ENCODE measurements at regions not wholly inside any gene's neighbourhood (a gene's known extent, or its start where the extent isn't known, plus 50 kb on each side); places are given as distances from the start of the nearest gene placed in this dataset.
"Not testable (repeated sequence)": the region's sequence is repeated elsewhere in the genome, so short reads cannot be mapped to it uniquely, and the experiment has no call there.

DNA sequence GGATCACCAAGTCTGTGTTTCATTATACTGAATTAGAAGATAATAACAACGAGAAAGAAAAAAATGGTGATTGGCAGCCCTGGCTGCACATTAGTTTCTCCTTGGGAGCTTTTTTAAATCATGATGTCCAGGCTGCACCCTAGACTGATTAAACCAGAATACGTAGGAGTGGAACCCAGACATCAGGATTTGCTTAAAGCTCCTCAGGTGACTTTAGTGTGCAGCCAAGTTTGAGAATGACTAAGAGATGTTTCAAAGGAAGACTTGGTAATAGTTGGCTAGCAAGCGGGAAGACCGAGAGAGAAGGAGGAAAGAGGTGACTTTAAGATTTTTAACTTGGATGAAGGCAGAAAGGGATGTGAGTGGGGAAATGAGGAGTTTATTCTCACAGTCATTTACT, 71.4 kb upstream of the SERP2 start:
- no peak for DNase-seq (ENCODE audit: low read depth, low spot score)

DNA sequence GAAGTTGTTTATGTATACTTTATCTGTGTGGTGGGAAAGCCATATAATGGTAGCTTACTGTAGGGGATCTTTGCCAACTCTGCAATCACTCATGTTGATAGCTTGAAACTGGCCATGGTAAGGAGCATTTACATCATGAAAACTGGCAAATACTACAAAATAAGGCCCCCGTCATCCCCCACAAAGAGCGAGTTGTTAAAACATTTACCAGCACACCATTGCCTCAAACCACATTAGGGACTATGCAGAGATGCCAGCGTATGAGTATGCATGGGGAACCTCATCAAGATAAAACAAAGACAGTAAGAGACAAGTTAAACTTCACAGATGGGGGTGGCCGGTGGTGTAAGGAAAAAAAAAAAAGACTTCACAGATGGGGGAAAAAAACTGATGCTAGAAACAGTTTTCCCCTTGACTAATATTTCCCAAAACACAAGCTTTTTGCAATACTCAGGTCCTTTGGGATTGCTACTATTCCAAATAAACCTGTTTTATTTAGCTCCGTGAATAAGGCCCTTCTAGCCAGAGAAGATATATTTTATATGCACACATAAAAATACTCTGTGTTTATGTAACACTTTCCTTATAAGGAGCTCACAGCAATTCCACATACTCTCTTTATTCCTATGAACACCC, 70.6 kb upstream of the SERP2 start:
- DNase-seq (ENCODE audit: low read depth, low spot score): no peak

DNA sequence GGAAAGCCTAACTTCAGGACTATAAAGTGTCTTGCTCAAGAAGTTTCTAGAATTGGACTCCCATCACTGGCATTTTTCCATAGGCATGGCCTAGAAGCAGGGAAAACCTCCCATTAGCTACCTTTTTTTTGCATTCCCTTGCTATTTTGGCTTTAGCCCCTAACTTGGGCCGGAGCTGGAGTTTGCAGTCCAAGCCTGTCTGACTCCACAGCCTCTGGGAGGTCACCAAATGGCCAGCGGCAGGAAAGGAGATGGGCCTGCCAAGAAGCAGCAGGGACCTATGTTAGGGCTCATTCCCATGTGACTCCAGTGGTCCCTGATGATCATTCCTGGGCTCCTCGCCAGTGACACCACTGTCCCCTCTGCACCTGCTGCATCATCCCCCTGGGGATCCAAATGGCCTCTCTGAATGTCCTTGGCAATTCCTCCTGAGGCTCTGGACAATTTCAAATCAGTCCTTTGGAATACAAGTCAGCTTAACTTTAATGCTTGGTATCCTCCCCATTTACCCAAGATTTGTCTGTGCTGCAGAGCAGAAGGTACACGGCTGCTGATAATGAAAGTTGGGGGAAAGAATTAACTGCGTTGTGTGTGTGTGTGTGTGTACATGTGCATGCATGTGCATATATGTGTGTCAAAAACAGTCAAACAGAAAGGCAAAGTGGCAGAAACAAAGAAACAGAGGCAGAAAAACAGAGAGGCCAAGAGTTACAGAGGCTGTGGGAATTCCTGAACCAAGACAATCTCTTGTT, 69.8 kb upstream of the SERP2 start:
- DNase-seq (ENCODE audit: low read depth, low spot score): no peak

DNA sequence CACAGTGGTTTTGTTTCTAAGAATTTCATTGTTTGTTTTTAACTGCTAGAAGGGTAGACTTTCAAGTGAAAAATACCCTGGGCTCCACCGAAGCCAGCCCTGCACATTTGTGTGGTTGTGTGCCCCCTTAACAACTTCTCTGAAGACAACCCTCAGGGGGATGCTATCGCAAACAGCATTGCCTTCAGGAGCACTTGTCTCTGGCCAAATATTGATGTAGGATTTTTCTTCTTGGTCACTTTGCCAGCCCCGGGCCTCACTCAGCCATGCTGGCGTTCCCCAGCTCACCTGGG, 69.2 kb upstream of the SERP2 start:
- DNase-seq (ENCODE audit: low read depth, low spot score): no peak

DNA sequence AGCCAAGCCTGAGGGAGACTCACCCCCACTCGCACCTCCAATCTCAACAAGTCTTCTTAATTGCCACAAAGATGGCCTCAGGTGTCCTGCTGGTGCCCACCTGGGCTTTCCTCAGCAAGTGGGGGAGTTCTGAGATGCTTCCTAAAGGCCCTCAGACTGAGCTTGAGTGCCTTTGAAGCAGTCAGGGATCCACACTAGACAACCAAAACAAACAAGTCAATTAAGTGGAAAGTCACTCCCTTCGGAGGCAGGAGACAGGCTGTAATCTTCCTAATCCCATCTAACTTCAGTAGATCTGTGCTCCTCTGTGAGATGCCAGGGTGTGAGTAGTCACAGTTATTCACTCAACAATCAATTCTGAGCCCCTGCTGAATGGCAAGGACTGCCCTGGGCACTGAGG, 68.3 kb upstream of the SERP2 start:
- DNase-seq (ENCODE audit: low read depth, low spot score): no peak

DNA sequence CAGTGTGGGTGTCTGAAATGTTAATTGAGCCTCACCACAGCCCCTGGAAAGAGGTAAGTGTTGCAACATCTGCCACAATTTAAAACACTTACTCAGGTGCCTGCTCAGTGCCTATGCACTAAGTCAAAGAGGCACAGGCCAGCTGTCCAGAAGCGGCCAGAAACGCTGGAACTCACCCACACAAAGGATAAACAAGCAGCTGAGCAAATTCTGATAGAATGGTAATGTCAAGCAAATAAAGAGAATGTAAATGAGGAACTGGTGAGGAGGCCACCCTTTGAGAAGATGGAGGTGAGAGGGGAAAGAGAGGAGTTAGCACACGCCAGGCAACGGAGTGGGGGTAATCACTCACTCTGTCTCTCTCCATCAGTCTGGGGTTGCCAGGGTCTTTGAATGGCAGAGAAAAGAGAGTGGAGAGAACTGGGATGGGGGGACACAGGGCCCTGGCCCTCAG, 67.7 kb upstream of the SERP2 start:
- DNase-seq (ENCODE audit: low read depth, low spot score): no peak

DNA sequence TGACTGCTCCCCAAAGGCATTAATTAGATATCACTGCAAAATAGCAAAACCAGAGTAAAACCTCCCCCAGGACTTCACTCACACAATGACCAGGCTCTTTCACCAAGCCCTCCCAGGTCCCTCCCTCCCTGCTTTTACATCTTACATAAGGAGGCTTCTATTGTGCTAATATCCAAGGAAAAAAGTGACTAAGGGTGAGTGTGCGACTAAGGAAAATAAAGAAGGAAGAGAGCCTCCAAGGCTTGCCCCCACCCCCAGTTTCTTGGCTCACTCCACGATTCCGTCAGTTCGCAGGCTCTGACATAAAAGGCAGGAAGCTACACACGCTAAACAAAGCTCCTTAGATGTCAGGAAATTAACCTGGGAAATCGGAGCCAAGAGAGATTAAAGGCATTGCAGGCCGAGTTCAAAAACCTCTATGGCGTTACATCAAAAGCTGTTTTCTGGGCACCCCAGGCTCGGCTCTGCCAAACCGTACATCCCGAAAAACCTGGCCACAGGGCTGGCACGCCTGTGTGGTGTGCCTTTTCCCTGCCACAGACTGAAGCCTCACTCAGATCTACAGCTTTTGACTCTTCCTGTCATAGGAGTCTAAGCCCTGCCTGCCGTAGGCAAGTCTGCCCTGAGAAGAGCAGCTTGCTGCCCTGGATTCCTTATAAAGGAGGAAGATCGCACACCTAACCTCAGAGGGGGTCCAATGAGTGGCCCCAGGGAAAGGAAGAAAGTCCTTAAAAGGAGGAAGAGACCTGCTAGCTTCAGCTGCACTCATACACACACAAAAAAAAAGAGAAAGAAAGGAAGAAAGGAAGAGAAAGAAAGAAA, 67.0 kb upstream of the SERP2 start:
- DNase-seq (ENCODE audit: low read depth, low spot score): peak; percentile 97

DNA sequence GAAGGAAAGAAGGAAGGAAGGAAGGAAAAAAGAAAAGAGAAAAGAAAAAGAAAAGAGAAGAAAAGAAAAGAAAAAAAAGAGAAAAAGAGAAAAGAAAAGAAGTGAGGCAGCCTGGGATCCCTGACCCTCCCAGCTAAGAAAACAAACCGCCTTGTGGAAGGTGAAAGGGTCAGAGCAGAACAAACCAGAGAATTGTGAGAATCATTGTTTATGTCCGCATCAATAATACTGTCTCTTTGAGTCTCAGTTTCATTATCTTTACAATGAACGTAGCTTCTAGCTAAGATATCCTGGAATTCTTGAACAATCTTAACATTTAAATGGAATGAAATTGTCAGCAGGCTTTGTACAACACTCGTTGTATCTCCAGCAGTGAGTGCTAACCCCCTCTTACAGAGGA, 66.4 kb upstream of the SERP2 start:
- no peak for DNase-seq (ENCODE audit: low read depth, low spot score)

DNA sequence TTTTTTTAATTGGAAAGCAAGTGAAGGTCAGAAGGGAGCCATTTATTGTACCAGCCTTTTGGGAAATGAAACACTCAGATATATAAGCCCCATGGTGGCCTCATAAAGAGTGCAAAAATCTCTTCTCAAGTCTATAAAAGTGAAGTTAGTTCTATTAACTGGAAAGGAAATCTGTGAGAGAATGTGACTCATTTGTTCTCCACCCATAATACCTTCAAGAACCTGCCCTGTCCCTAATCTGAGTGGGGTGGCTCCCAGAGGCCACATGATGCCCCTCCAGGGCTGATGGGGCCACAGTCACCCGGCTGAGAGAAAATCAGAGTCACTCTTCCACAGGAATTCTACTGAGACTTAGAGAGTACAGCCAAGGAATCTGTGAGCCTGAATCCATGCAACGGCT, 65.8 kb upstream of the SERP2 start:
- DNase-seq (ENCODE audit: low read depth, low spot score): no peak

DNA sequence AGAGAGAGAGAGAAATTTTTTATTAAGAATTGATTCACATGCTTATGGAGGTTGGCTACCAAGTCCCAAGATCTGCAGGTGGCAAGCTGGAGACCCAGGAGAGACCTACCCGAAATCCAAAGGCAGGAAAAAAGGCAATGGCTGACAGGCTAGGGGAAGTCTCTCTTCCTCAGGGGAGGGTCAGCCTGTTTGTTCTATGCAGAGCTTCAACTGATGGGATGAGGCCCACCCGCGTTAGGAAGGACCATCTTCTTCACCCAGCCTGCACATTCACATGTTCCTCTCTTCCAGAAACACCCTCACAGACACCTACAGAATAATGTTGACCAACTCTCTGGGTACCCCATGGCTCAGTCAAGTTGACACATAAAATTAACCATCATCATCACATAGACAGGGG, 65.3 kb upstream of the SERP2 start:
- no peak for DNase-seq (ENCODE audit: low read depth, low spot score)

DNA sequence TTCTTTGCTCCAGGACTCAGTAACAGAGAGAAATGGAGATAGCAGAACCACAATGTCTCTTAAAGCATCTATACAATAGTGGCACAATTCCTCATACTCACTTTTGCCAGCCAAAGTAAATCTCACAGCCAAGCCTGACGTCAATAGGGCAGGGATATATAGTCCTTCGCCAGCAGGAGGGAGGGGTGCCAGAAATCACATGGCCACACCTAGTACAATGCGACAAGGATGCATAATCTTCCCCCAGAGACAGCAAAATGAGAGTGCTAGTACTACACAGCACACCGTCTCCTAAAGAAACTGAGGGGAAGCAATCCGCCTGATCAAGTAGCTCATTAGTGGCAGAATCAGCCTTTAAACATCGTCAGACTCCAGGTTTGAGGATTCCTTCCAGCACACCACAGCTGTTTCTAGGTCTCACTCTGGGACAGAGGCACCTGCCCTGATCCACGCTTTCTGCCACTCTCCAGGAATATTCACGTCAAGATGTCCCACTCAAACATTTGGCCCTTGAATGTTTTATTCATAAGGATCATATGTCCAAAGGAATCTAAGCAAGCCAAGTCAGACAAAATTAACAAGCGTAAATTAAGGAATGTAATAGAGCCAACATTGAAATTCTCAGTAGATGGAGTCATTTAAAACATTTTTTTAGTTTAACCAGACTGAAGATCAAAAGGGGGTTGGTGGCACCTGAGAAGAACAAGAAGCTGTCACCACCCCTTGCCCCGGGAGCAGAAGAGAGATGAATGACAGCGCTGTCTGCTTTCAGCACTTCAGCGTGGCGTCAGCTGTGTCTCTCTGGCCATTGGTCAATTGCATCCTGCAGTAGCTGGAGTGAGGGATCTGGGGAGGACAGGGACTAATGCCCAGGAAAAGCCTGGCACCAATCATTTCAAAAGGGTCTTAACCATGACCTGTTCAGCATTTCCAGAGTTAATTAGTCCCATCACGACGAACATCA, 63.5 kb upstream of the SERP2 start:
- no peak for DNase-seq (ENCODE audit: low read depth, low spot score)

DNA sequence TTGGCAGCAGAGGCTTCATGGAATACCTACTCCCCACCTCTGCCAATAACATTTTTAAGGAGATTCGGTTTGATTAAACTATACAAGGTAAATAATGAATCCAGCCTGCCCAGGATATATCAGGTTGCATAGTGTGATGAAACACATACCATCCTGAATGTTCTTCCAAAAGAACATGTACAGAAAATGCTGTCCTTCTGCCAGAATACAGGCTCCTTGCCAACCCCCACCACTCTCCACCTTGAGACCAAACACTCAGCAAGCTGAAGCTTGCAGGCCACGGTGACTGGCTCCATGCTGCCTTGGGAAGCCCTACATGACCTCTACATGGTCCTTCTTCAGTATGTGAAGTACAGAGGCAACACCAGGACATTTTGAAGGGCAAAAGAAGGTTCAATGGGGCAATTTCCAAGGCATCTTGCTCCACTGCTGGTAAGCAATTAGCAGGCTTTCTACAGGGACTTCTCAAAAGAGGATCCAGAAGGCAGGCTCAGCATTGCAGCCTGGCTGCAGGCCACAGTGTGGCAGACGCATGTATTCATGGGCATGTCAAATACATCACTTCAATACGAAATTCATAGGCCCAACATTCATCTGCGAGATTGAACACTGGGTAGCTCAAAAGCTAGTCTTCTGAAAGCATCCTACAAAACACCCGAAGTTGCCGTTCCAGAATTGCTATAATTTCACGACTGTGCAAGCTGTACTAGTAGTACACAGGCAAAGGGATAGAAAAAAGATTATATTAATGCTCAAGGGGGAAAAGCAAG, 62.4 kb upstream of the SERP2 start:
- DNase-seq (ENCODE audit: low read depth, low spot score): no peak

DNA sequence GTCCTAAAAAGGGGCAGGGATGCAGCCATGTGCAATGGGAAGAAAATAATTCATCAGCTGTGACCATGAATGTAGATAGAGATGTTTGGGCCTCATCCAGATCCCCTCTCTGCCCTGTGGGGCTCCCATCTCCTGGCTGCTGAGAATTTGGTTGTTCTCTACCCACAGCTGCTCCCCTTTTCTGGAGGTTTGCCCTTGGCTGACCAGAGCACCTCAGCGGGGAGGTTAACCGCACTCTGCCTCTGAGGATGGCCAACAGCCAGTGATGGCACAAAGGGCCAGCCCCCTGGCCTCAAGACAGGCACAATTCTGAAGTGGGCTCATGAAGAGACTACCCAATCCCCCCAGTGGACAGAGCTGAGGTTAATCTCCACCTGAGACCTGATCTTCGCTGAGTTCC, 61.5 kb upstream of the SERP2 start:
- no peak for DNase-seq (ENCODE audit: low read depth, low spot score)

DNA sequence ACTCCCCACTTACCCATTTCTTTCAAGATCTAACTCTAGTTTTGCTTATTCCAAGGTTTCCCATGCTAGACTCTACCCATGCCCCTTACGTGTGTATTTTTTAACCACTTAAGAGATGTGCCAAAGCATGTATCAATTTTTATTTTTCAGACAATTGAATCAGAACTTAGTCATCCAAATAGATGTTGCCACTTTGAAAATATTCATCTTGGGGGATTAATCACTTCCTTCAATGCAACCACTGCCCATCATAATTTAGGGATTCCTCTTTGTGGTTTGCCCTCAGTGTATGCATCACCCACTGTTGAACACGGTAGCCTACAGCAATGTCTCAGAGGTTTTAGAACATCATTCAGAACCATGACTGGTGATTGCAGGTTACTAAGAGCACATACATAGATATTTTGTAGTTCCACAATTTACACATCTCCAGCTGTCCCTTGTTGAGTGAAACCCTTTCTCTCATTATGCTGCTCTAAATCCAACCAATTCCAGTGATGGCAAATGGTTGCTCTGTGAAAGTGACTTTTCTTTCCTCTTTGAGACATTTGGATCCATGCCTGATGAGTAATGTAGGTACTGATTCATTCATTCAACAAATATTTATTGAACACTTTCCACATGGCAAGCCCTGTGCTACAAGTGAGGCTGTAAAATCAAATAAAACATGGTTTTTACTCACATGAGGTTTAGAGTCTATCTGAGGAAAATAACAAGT, 60.6 kb upstream of the SERP2 start:
- DNase-seq (ENCODE audit: low read depth, low spot score): no peak

DNA sequence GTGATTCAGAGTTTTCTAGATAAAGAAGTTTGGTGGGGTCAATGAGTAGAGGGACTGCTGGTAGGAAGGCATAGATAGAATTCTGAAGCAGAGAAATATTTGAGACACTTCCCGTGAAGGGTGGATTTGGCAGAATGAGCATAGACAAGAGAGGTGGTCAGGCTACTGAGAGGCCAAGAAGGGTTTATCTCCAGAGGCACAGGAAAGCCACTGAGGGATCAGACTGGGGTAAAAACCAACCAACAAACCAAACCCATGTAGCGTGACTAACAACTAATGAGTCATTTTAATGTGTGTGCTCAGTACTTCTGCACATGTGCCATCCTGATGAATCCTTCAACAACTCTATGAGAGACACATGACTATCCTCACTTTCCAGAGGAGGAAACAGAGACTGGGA, 60.0 kb upstream of the SERP2 start:
- no peak for DNase-seq (ENCODE audit: low read depth, low spot score)

DNA sequence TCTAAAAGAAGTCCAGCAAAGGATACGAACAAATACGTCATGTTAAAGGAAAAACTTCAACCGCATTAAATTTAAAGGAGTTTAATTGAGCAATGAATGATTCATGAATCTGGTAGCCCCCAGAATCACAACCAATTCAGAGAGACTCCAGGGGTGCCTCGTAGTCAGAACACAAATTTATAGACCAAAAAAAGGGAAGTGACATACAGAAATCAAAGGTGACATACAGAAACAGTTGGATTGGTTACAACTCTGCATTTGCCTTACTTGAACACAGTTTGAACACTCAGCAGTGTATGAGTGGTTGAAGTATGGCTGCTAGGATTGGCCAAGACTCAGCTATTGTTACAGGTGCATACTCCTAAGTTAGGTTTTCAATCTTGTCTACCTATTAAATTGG, 59.5 kb upstream of the SERP2 start:
- DNase-seq (ENCODE audit: low read depth, low spot score): not testable (repeated sequence)

DNA sequence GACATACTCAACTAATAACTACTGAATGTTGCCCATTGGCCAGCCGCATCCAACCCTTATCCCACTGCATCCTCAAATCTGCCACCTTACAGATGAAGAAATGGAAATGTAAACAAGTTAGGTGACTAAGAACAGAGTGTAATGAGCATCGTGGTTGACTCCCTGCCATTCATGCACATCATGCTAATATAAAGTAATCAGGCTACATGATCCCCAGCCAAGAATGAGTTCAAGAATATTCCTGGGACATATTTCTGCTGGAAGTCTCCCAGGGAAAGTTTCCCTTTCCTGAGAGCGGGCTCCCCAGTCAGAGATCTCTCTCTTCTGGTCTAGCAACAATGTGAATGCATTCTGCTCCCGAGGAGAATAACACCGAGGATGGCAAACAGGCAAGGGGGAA, 55.9 kb upstream of the SERP2 start:
- no peak for DNase-seq (ENCODE audit: low read depth, low spot score)

DNA sequence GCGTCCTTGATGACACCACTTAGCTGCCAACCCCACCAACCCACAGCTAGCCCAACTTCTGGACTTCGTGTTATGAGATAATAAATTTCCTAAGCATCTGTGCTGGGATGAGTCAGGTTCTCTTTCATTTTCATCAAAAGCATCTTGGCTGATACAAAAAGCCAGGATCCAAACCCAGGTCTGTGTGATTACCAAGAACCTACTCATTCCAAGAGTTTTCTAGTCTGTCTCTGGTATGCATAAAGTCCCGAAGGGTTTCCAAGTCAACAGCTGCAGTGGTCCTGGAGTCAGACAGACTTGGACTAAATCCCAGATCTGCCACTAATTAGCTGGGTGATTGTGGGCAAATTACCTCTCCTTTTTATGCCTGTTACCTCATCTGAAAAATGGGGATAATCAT, 55.5 kb upstream of the SERP2 start:
- DNase-seq (ENCODE audit: low read depth, low spot score): no peak

DNA sequence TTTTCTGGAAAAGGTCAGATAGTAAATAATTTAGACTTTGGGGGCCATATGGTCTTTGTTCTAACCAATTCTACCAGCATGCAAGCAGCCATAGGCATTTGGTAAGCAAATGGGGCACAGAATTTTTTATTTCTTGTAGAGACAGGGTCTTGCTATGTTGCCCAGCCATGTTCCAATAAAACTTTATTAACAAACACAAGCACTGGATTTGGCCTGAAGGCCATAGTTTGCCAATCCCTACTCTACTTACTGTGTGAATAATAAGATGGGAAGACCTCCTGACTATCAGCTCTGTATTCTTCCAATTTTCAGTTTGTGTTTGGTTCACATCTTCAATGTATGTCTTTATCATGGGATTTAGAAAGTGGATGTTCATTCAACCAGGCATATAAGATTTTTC, 53.0 kb upstream of the SERP2 start:
- DNase-seq (ENCODE audit: low read depth, low spot score): no peak

DNA sequence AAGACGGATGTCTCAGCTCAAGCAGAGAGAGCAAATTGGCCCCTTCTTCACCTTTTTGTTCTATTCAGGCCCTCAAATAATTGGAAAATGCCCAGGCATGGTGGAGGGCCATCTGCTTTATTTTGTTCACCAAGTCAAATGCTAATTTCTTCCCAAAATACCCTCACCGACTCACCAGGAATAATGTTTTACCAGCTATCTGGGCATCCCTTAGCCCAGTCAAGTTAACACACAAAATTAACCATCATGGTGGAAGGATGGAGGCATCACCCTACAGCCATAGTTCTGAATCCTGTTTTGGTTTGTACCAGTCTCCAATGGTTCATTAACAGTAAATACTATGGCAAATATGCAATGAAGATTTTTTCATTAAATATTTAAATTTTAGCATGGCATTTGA, 51.7 kb upstream of the SERP2 start:
- no peak for DNase-seq (ENCODE audit: low read depth, low spot score)

Data from pulmonary artery endothelial cell (primary cell).